ENCODE measurements at regions not wholly inside any gene's neighbourhood (a gene's known extent, or its start where the extent isn't known, plus 50 kb on each side); places are given as distances from the start of the nearest gene placed in this dataset.
"Not testable (repeated sequence)": the region's sequence is repeated elsewhere in the genome, so short reads cannot be mapped to it uniquely, and the experiment has no call there.

- DNase-seq (ENCODE audit: low spot score) = no peak
Observed at GRCh38 chr4:77510367-77510766, 95.3 kb upstream of the CXCL13 start.

DNA sequence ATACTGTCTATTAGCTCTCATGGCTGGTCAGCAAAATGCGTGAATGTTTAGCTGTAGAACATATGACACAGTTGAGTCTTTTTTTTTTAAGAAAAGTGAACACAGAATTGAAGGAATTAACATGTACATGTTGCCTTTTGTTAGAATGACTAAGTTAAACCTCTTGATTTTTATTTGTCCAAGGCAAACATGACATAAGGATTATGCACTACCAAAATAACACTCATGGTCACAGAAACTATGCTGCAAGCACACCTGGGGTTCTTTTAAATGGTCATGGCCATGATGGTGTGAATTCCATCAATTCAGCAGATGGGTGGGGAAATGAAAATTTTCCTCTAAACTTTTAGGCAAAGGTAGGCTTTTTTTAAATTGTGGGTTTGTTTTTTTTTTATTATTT is 80.1 kb upstream of the CXCL13 start:
- no peak for DNase-seq (ENCODE audit: low spot score)

DNA sequence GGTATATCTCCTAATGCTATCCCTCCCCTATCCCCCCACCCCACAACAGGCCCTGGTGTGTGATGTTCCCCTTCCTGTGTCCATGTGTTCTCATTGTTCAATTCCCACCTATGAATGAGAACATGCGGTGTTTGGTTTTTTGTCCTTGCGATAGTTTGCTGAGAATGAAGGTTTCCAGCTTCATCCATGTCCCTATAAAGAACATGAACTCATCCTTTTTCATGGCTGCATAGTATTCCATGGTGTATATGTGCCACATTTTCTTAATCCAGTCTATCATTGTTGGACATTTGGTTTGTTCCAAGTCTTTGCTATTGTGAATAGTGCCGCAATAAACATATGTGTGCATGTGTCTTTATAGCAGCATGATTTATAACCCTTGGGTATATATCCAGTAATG is 77.7 kb upstream of the CXCL13 start:
- not testable (repeated sequence) for DNase-seq (ENCODE audit: low spot score)

- DNase-seq (ENCODE audit: low spot score) = no peak
Observed at GRCh38 chr4:77538144-77538543, 67.5 kb upstream of the CXCL13 start.

DNA sequence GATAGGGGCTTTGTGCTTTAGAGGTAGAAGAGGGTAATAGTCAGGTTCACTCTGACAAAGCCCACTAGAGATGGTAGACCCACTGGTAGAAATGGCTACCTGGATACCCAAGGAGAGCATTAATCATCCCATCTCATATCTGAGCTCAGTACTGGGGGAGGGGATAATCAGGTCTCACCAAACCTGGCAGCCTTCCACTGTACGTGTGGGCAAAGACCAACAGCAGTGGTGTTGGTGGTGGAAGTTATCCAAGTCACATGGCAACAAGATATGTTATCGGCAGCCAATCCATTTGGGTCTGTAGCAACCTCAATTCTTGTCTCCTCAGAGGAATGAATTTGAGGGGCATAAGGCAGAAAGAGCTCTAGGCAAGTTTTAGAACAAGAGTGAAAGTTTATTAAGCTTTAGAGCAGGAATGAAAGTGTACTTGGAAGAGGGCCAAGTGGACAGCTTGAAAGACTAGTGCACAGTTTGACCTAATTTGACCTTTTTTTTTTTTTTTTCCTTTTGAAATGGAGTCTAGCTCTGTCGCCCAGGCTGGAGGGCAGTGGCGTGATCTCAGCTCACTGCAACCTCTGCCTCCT is 67.0 kb upstream of the CXCL13 start:
- no peak for DNase-seq (ENCODE audit: low spot score)
